Naive thymus-derived CD4-positive, alpha-beta T cell (primary cell): ENCODE measurements at regions not wholly inside any gene's neighbourhood (a gene's known extent, or its start where the extent isn't known, plus 50 kb on each side); places are given as distances from the start of the nearest gene placed in this dataset.
"Not testable (repeated sequence)": the region's sequence is repeated elsewhere in the genome, so short reads cannot be mapped to it uniquely, and the experiment has no call there.

Experiments used
- ATAC-seq: fragments of 150-1000 bp; cut with Tn5 transposase; 2 replicates; pipeline ENCODE4 v1.10.0; 2021; ENCODE audit warnings: mild to moderate bottlenecking, moderate library complexity
- CTCF ChIA-PET: fragments of 350-600 bp; sonication (Branson Sonifier 250); formaldehyde crosslinking; loops from one replicate; lab custom pipeline; 2021; ENCODE audit warnings: antibody characterized with exemption; lab: Charles Lee
- POLR2A ChIA-PET: fragments of 350-600 bp; sonication (Branson Sonifier 250); formaldehyde crosslinking; loops from one replicate; lab custom pipeline; 2021; ENCODE audit warnings: antibody characterized with exemption, inconsistent platforms; lab: Charles Lee
- DNase-seq, 9 donors: peaks; one replicate each; pipeline versions ENCODE4 v3.0.0 to v3.0.0-alpha.2; 2020 to 2022; ENCODE audit warnings: mixed read lengths in 1 of 9
- H3K27ac ChIP-seq: one replicate; pipeline ENCODE4 v1.7.0; 2013; ENCODE audit warnings: mild to moderate bottlenecking, low read depth, low read length, moderate library complexity
- H3K27me3 ChIP-seq, 2 donors: one replicate each; pipeline ENCODE4 v1.7.0; 2013; ENCODE audit warnings: low read length in 2 of 2, mild to moderate bottlenecking in 2 of 2, moderate library complexity in 2 of 2; ENCODE audit not compliant: control insufficient read depth in 2 of 2, insufficient read depth in 2 of 2
- H3K36me3 ChIP-seq, 3 experiments: 1 replicate in 2 of 3; 2 replicates in 1 of 3; pipeline ENCODE4 v1.7.0; 2013; ENCODE audit warnings: low read length in 3 of 3, mild to moderate bottlenecking in 3 of 3, moderate library complexity in 1 of 3; ENCODE audit not compliant: insufficient read depth in 3 of 3, control insufficient read depth in 2 of 3
- H3K4me1 ChIP-seq, 2 donors: one replicate each; pipeline ENCODE4 v1.7.0; 2013; ENCODE audit warnings: low read length in 2 of 2, mild to moderate bottlenecking in 2 of 2, moderate library complexity in 1 of 2; ENCODE audit not compliant: control insufficient read depth in 2 of 2, insufficient read depth in 2 of 2
- H3K4me3 ChIP-seq: 2 replicates; pipeline ENCODE4 v1.7.0; 2013; ENCODE audit warnings: mild to moderate bottlenecking, low read length
- H3K9me3 ChIP-seq, 3 experiments: 1 replicate in 2 of 3; 2 replicates in 1 of 3; pipeline ENCODE4 v1.7.0; 2013; ENCODE audit warnings: low read length in 3 of 3; ENCODE audit not compliant: control insufficient read depth in 2 of 3
- H3K27ac Mint-ChIP-seq, 9 donors: one replicate each; pipeline ENCODE4 v1.8.0; 2020 to 2022; ENCODE audit warnings: mixed read lengths in 9 of 9, mild to moderate bottlenecking in 8 of 9, moderate library complexity in 5 of 9, inconsistent platforms in 2 of 9
- H3K27me3 Mint-ChIP-seq, 5 donors: one replicate each; pipeline ENCODE4 v1.8.0; 2021 to 2022; ENCODE audit warnings: mixed read lengths in 5 of 5, mild to moderate bottlenecking in 1 of 5
- H3K36me3 Mint-ChIP-seq, 5 donors: one replicate each; pipeline ENCODE4 v1.8.0; 2020 to 2022; ENCODE audit warnings: mixed read lengths in 5 of 5, mild to moderate bottlenecking in 3 of 5, inconsistent platforms in 1 of 5
- H3K4me1 Mint-ChIP-seq, 7 donors: one replicate each; pipeline ENCODE4 v1.8.0; 2020 to 2022; ENCODE audit warnings: mixed read lengths in 7 of 7, mild to moderate bottlenecking in 3 of 7, inconsistent platforms in 1 of 7
- H3K4me3 Mint-ChIP-seq, 10 donors: one replicate each; pipeline ENCODE4 v1.8.0; 2020 to 2022; ENCODE audit warnings: mild to moderate bottlenecking in 10 of 10, mixed read lengths in 10 of 10, moderate library complexity in 6 of 10, inconsistent platforms in 2 of 10
- H3K9me3 Mint-ChIP-seq, 11 donors: one replicate each; pipeline ENCODE4 v1.8.0; 2020 to 2022; ENCODE audit warnings: mixed read lengths in 11 of 11, mild to moderate bottlenecking in 4 of 11, inconsistent platforms in 1 of 11, moderate library complexity in 1 of 11
- intact Hi-C, 2 donors: fragments of 100-400 bp; cut with micrococcal nuclease; formaldehyde crosslinking; loops; one replicate each; pipeline ENCODE4 v1.15.1; 2023

DNA sequence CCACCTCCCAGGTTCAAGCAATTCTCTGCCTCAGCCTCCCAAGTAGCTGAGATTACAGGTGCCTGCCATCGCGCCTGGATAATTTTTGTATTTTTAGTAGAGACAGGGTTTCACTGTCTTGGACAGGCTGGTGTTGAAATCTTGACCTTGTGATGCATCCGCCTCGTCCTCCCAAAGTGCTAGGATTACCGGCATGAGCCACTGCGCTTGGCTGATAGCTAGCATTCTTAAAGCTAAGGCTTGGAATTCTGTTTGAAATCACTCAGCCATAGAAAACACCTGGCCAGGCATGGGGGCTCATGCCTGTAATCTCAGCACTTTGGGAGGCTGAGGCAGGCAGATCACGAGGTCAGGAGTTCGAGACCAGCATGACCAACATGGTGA is 105.6 kb downstream of the ZNF486 start:
- DNase-seq, H3K9me3 ChIP-seq, H3K4me1 ChIP-seq, H3K4me3 ChIP-seq, H3K36me3 ChIP-seq, H3K4me3 Mint-ChIP-seq, H3K4me1 Mint-ChIP-seq, ATAC-seq, H3K36me3 Mint-ChIP-seq, H3K27ac Mint-ChIP-seq, POLR2A ChIA-PET, H3K27ac ChIP-seq, intact Hi-C loops, CTCF ChIA-PET, H3K27me3 ChIP-seq, H3K27me3 Mint-ChIP-seq: not testable (repeated sequence)
- peaks cover 0 to 27% (median 0%) of the 10 kb centered on the region in 11 donors for H3K9me3 Mint-ChIP-seq

DNA sequence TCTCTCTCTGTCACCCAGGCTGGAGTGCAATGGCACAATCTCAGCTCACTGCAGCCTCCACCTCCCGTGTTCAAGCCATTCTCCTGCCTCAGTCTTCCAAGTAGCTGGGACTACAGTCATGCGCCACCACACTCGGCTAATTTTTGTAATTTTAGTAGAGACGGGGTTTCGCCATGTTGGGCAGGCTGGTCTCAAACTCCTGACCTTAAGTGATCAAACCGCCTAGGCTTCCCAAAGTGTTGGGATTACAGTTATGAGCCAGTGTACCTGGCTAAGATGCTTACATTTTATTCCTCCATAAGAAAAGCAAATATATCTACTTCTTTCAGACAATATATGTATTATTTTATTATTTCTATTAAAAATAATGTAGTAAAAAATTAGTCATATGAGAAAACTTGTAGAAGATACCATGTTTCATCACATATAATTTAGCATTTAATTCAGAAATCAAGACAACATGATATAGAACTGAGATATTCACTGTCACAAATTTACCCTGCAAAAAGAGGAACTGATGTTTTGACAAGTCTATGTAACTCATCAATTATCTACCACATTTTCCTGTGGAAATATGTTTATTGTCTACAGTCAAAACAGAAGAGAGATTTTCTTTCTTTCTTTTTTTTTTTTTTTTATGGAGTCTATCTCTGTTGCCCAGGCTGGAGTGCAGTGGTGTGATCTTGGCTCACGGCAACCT is 105.1 kb downstream of the ZNF486 start:
- CTCF ChIA-PET, H3K36me3 Mint-ChIP-seq, H3K27ac ChIP-seq, H3K9me3 ChIP-seq, H3K27me3 Mint-ChIP-seq, H3K4me1 Mint-ChIP-seq, H3K4me3 Mint-ChIP-seq, intact Hi-C loops, H3K27ac Mint-ChIP-seq, H3K4me3 ChIP-seq, ATAC-seq, H3K36me3 ChIP-seq, H3K27me3 ChIP-seq, DNase-seq, POLR2A ChIA-PET, H3K4me1 ChIP-seq: not testable (repeated sequence)
- peaks cover 0 to 26% (median 0%) of the 10 kb centered on the region in 11 donors for H3K9me3 Mint-ChIP-seq

DNA sequence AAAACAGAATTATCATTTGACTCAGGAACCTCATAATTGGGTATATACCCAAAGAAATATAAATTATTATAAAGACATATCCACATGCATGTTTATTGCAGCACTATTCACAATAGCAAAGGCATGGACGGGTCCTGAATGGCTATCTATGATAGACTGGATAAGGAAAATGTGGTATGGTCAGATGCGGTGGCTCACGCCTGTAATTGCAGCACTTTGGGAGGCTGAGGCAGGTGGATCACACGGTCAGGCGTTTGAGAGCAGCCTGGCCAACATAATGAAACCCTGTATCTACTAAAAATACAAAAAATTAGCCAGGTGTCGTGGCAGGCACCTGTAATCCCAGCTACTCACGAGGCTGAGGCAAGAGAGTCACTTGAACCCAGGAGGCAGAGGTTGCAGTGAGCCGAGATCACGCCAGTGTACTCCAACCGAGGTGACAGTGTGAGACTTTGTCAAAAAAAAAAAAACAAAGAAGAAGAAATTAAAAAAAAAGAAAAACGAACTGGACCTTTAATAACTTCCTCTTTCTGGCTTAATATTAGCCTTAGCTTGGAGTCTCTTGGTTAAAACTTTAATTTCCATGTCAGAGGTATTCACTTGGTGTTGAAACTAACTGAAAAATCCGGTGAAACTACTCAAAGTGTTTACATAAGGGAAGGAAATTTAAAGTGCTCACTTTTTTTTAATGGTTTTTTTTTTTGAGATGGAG is 104.4 kb downstream of the ZNF486 start:
- Histone ChIP-seq H3K27me3 (no peaks in the 10 kb centered on the region), H3K4me3 (no peak overlapping the region), H3K36me3 (no peaks in the 10 kb centered on the region), H3K4me1 (no peaks in the 10 kb centered on the region), H3K27ac (no peak overlapping the region), H3K9me3 (no peaks in the 10 kb centered on the region)
- intact Hi-C loops = no loop called here
- Mint-ChIP-seq H3K27ac (no peak overlapping the region), H3K4me1 (peaks cover 0 to 2% (median 0%) of the 10 kb centered on the region in 7 donors), H3K9me3 (peaks cover 0 to 27% (median 0%) of the 10 kb centered on the region in 11 donors), H3K36me3 (no peaks in the 10 kb centered on the region), H3K27me3 (peaks cover 0 to 4% (median 0%) of the 10 kb centered on the region in 5 donors), H3K4me3 (no peak overlapping the region)
- ChIA-PET POLR2A (interaction anchor here (0.6 kb wide), 1 partner anchor 75 kb away, joined by 3 read pairs; no protein-coding TSS in a partner anchor), CTCF (no interaction called here)
- ATAC-seq (no peak), DNase-seq (no peak)

DNA sequence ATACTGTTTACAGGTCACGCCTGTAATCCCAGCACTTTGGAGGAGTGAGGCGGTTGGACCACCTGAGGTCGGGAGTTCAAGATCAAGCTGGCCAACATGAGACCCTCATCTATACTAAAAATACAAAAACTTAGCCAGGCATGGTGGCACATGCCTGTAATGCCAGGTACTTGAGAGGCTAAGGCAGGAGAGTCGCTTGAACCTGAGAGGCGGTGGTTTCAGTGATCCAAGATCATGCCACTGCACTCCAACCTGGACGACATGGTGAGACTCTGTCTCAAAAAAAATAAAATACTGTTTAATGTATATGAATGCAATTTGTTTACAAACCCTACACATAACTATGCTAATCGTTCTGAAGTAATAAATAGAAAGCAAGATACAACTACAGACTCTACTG is 102.4 kb downstream of the ZNF486 start:
- Mint-ChIP-seq H3K27ac (no peak overlapping the region), H3K27me3 (no peaks in the 10 kb centered on the region), H3K36me3 (no peaks in the 10 kb centered on the region), H3K4me1 (peaks cover 0 to 2% (median 0%) of the 10 kb centered on the region in 7 donors), H3K9me3 (peaks cover 0 to 22% (median 0%) of the 10 kb centered on the region in 11 donors), H3K4me3 (no peak overlapping the region)
- H3K27ac ChIP-seq = no peak overlapping the region
- ChIA-PET POLR2A (no interaction called here), CTCF (no interaction called here)
- no peaks in the 10 kb centered on the region for H3K9me3 ChIP-seq
- no peaks in the 10 kb centered on the region for H3K27me3 ChIP-seq
- H3K4me3 ChIP-seq = no peak overlapping the region
- intact Hi-C loops = no loop called here
- H3K4me1 ChIP-seq = no peaks in the 10 kb centered on the region
- no peaks in the 10 kb centered on the region for H3K36me3 ChIP-seq
- ATAC-seq (no peak), DNase-seq (no peak)

DNA sequence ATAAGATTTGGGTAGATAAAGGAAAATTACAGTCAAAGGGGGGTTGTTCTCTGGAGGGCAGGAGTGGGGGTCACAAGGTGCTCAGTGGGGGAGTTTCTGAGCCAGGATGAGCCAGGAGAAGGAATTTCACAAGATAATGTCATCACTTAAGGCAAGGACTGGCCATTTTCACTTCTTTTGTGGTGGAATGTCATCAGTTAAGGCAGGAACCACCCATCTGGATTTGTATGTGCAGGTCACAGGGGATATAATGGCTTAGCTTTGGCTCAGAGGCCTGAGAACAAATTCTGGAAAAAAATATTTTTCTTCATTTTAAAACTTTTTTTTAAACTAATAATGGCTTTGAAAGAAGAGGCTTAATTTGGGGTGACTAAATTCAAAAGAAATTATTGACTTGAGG is 94.5 kb downstream of the ZNF486 start:
- H3K4me3 Mint-ChIP-seq, H3K27ac ChIP-seq, H3K36me3 Mint-ChIP-seq, H3K36me3 ChIP-seq, H3K27me3 ChIP-seq, H3K27ac Mint-ChIP-seq, intact Hi-C loops, CTCF ChIA-PET, DNase-seq, H3K4me1 ChIP-seq, POLR2A ChIA-PET, H3K9me3 ChIP-seq, ATAC-seq, H3K4me1 Mint-ChIP-seq, H3K4me3 ChIP-seq: not testable (repeated sequence)
- H3K9me3 Mint-ChIP-seq = peaks cover 0 to 38% (median 5%) of the 10 kb centered on the region in 11 donors
- H3K27me3 Mint-ChIP-seq = peaks cover 0 to 28% (median 15%) of the 10 kb centered on the region in 5 donors

DNA sequence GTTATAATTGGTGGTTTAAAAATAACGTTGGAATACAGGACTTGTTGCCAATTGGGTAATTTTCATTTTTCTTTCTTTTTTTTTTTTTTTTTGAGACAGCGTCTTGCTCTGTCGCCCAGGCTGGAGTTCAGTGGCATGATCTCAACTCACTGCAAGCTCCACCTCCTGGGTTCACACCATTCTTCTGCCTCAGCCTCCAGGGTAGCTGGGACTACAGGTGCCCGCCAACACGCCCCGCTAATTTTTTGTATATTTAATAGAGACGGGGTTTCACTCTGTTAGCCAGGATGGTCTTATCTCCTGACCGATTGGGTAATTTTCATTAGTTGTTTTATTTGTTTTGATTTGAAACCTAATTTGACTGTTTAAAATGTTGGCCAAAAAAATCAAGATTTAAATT is 93.7 kb downstream of the ZNF486 start:
- H3K27me3 Mint-ChIP-seq = peaks cover 0 to 28% (median 15%) of the 10 kb centered on the region in 5 donors

More for the DNA sequence above, 93.7 kb downstream of the ZNF486 start:
- H3K27me3 ChIP-seq, intact Hi-C loops, H3K27ac ChIP-seq, H3K4me3 ChIP-seq, H3K36me3 Mint-ChIP-seq, H3K27ac Mint-ChIP-seq, POLR2A ChIA-PET, H3K9me3 ChIP-seq, H3K4me1 ChIP-seq, H3K4me1 Mint-ChIP-seq, H3K36me3 ChIP-seq, H3K4me3 Mint-ChIP-seq, CTCF ChIA-PET, ATAC-seq, DNase-seq: not testable (repeated sequence)
- H3K9me3 Mint-ChIP-seq = peaks cover 0 to 38% (median 5%) of the 10 kb centered on the region in 11 donors
